T-cell (primary cell): ENCODE measurements at regions not wholly inside any gene's neighbourhood (a gene's known extent, or its start where the extent isn't known, plus 50 kb on each side); places are given as distances from the start of the nearest gene placed in this dataset.

ENCODE experiments used
- ATAC-seq, 4 experiments: fragments of 200-7000 bp in 3 of 4; fragments of 150-1000 bp in 1 of 4; cut with Tn5 transposase; replicated peaks in 1 of 4; 1 replicate in 3 of 4; 2 replicates in 1 of 4; pipeline ENCODE4 v1.10.0; 2021; ENCODE audit warnings: moderate library complexity in 3 of 4, mild to moderate bottlenecking in 2 of 4, moderate number of reproducible peaks in 1 of 4
- CTCF ChIA-PET, 2 donors: fragments of 300-600 bp; sonication (Branson Sonifier 250); formaldehyde crosslinking; loops; one replicate each; lab custom pipeline; 2022; ENCODE audit warnings: antibody characterized with exemption in 2 of 2; lab: Charles Lee
- POLR2A ChIA-PET, 2 donors: fragments of 300-600 bp; sonication (Branson Sonifier 250); formaldehyde crosslinking; loops; one replicate each; lab custom pipeline; 2022; ENCODE audit warnings: antibody characterized with exemption in 2 of 2; lab: Charles Lee
- DNase-seq, 35 experiments: peaks; one replicate each; pipeline versions ENCODE4 v3.0.0 to v3.0.0-alpha.2; 2013 to 2023
- H3K27ac ChIP-seq: one replicate; pipeline ENCODE4 v1.5.1; 2013; ENCODE audit warnings: low read length
- H3K27me3 ChIP-seq, 2 experiments: replicated peaks in 1 of 2; 1 replicate in 1 of 2; 2 replicates in 1 of 2; pipeline versions ENCODE4 v1.6.1 to v1.7.0; 2013; ENCODE audit warnings: low read length in 1 of 2, mixed read lengths in 1 of 2; ENCODE audit not compliant: control insufficient read depth in 2 of 2, insufficient read depth in 2 of 2; ENCODE audit errors: extremely low read depth in 1 of 2
- H3K36me3 ChIP-seq, 2 donors: 1 replicate in 1 of 2; 2 replicates in 1 of 2; pipeline versions ENCODE4 v1.6.1 to v1.7.0; 2013; ENCODE audit warnings: low read length in 1 of 2; ENCODE audit not compliant: control insufficient read depth in 2 of 2, insufficient read depth in 1 of 2; ENCODE audit errors: extremely low read depth in 1 of 2
- H3K4me1 ChIP-seq, 2 experiments: 1 replicate in 1 of 2; 2 replicates in 1 of 2; pipeline versions ENCODE4 v1.6.1 to v1.7.0; 2013; ENCODE audit warnings: low read length in 2 of 2, mixed read lengths in 1 of 2; ENCODE audit not compliant: insufficient read depth in 2 of 2, control insufficient read depth in 1 of 2; ENCODE audit errors: extremely low read depth in 1 of 2
- H3K4me3 ChIP-seq, 2 donors: 1 replicate in 1 of 2; 2 replicates in 1 of 2; pipeline versions ENCODE4 v1.5.1 to v1.7.0; 2013; ENCODE audit warnings: mild to moderate bottlenecking in 2 of 2, low read length in 1 of 2, moderate library complexity in 1 of 2; ENCODE audit not compliant: control insufficient read depth in 1 of 2; ENCODE audit errors: extremely low read depth in 1 of 2
- H3K9me3 ChIP-seq: 2 replicates; pipeline ENCODE4 v1.7.0; 2013
- H3K27ac Mint-ChIP-seq, 2 donors: one replicate each; pipeline ENCODE4 v1.8.0; 2020 to 2021; ENCODE audit warnings: mild to moderate bottlenecking in 2 of 2, mixed read lengths in 2 of 2
- H3K27me3 Mint-ChIP-seq, 2 donors: one replicate each; pipeline ENCODE4 v1.8.0; 2021 to 2022; ENCODE audit warnings: mixed read lengths in 2 of 2
- H3K36me3 Mint-ChIP-seq: one replicate; pipeline ENCODE4 v1.8.0; 2021; ENCODE audit warnings: mixed read lengths
- H3K4me1 Mint-ChIP-seq, 3 donors: one replicate each; pipeline ENCODE4 v1.8.0; 2020 to 2022; ENCODE audit warnings: mixed read lengths in 3 of 3, mild to moderate bottlenecking in 1 of 3
- H3K4me3 Mint-ChIP-seq, 3 donors: one replicate each; pipeline ENCODE4 v1.8.0; 2020 to 2022; ENCODE audit warnings: mild to moderate bottlenecking in 3 of 3, mixed read lengths in 3 of 3, moderate library complexity in 3 of 3
- H3K9me3 Mint-ChIP-seq, 3 donors: one replicate each; pipeline ENCODE4 v1.8.0; 2020 to 2022; ENCODE audit warnings: mixed read lengths in 3 of 3
- WGBS: methylation state at CpG from one replicate; pipeline ENCODE4 v1.1.5; 2013; ENCODE audit warnings: missing lambda C conversion rate; ENCODE audit not compliant: insufficient coverage; 5-methylcytosine and 5-hydroxymethylcytosine counted together

DNA sequence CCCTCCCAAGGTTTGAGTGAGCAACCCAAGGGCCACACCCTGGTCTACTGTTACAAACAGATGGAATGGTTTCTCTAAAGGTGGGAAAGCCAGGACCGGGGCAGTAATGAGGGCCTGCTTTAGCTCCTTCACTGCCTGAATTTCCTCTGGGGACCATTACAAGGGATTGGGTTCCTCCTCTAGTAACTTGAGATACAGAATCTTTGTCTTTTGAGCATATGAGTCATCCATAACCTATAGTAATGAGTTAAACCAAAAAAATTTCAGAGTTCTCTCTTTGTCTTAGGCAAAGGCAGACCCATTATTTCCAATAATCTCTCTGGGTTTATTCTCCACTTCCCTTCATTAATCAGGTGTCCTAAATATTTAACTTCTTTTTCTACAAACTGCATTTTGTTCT is 618.8 kb downstream of the HINT1 start:
- DNase-seq (no peak), ATAC-seq (no peak)
- WGBS: no CpG with 5 or more reads among the region's 1 CpG
- Mint-ChIP-seq H3K9me3 (peaks cover 0 to 12% (median 9%) of the 10 kb centered on the region in 3 donors), H3K4me1 (no peaks in the 10 kb centered on the region), H3K27me3 (peaks cover 0 to 7% of the 10 kb centered on the region in 2 donors), H3K27ac (no peak overlapping the region), H3K4me3 (no peak overlapping the region), H3K36me3 (no peaks in the 10 kb centered on the region)
- ChIA-PET CTCF (no interaction called here), POLR2A (no interaction called here)
- Histone ChIP-seq H3K9me3 (peaks cover 2% of the 10 kb centered on the region), H3K4me3 (no peak overlapping the region), H3K36me3 (no peaks in the 10 kb centered on the region), H3K4me1 (no peaks in the 10 kb centered on the region), H3K27me3 (no peaks in the 10 kb centered on the region), H3K27ac (no peak overlapping the region)

DNA sequence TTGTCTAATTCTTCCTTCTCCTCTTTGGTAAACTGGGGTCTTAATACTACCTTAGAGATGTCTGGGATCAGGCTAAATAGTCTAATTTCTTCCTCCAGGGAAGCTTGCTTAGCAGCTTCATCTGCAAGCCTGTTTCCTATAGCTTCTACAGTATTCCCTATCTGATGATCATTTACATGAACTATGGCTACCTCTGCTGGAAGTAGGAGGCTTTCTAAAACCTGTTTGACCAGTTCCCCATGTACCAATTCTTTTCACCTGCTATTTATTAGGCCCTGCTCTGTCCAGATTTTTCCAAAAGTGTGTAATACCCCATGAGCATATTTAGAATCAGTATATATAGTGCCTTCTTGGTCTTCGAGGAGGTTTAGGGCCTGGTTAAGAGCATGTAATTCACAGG is 619.8 kb downstream of the HINT1 start:
- ATAC-seq (no peak), DNase-seq (no peak)
- H3K4me1 ChIP-seq: no peaks in the 10 kb centered on the region
- no peaks in the 10 kb centered on the region for H3K36me3 Mint-ChIP-seq
- H3K9me3 ChIP-seq: peaks cover 2% of the 10 kb centered on the region
- peaks cover 0 to 7% of the 10 kb centered on the region in 2 donors for H3K27me3 Mint-ChIP-seq
- no peaks in the 10 kb centered on the region for H3K36me3 ChIP-seq
- ChIA-PET POLR2A (no interaction called here), CTCF (no interaction called here)
- H3K9me3 Mint-ChIP-seq: peaks cover 0 to 12% (median 9%) of the 10 kb centered on the region in 3 donors
- no peak overlapping the region for H3K27ac ChIP-seq
- H3K4me3 Mint-ChIP-seq: no peak overlapping the region
- no peaks in the 10 kb centered on the region for H3K4me1 Mint-ChIP-seq
- H3K27me3 ChIP-seq: no peaks in the 10 kb centered on the region
- H3K4me3 ChIP-seq: no peak overlapping the region
- no CpG with 5 or more reads among the region's 1 CpG for WGBS
- H3K27ac Mint-ChIP-seq: no peak overlapping the region

DNA sequence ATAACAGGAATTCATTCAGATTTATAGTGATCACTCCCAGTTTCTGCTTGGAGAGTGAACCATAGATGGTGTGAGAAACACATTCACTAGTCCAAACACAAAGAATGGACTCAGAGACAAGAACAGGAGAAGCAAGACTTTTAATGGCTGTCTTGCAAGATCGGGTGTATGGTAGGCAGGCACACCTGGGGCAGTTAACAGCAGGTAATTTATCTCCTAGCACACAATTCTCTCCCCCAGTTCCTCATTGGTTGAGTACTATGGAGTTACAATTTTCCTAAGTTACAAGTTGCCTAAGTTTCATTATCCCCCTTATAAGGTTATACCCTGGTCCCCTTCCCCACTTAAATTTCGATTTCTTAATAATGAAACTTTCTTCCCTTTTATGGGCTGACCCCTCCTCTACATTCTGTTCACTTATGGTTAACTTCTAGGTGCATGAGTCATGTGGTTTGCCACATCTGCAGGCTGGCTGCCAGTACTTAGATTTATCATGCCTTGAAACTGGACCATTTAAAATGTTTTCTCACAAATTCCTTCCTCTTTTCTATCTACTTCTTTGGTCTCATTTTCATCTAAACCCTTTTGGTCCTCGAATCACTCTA is 623.3 kb downstream of the HINT1 start:
- Mint-ChIP-seq H3K27me3 (peaks cover 0 to 4% of the 10 kb centered on the region in 2 donors), H3K27ac (no peak overlapping the region), H3K36me3 (no peaks in the 10 kb centered on the region), H3K4me1 (no peaks in the 10 kb centered on the region), H3K9me3 (peaks cover 0 to 12% (median 8%) of the 10 kb centered on the region in 3 donors), H3K4me3 (no peak overlapping the region)
- DNase-seq: no peak
- ChIA-PET POLR2A (no interaction called here), CTCF (no interaction called here)
- Histone ChIP-seq H3K4me3 (no peak overlapping the region), H3K36me3 (no peaks in the 10 kb centered on the region), H3K9me3 (peaks cover 2% of the 10 kb centered on the region), H3K4me1 (no peaks in the 10 kb centered on the region), H3K27me3 (no peaks in the 10 kb centered on the region), H3K27ac (no peak overlapping the region)
- ATAC-seq: no peak
- no CpG with 5 or more reads among the region's 3 CpGs for WGBS

DNA sequence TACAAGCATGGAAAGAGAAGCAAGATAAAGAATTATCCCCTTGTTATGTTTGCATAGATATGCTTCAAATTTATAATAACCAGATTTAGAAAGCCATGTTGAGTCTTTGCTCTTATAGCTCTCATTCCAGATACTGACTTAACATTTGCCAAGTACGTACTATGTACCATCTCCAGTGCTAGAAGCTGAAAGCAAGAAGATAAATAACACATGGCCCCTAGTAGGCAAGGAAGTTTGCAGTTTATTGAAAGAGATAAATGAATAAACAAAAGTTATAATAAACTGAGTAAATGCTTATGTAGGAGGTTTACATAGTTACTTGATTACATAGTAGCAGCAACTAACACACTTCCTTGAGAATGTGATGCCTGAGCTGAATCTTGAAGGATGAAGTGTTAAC is 628.4 kb downstream of the HINT1 start:
- Histone ChIP-seq H3K36me3 (no peaks in the 10 kb centered on the region), H3K27ac (no peak overlapping the region), H3K4me1 (no peaks in the 10 kb centered on the region), H3K9me3 (no peaks in the 10 kb centered on the region), H3K27me3 (no peaks in the 10 kb centered on the region), H3K4me3 (no peak overlapping the region)
- no peak overlapping the region for H3K27ac Mint-ChIP-seq
- H3K4me1 Mint-ChIP-seq: no peaks in the 10 kb centered on the region
- ATAC-seq: no peak
- no CpG with 5 or more reads among the region's 1 CpG for WGBS
- ChIA-PET POLR2A (no interaction called here), CTCF (no interaction called here)
- no peak for DNase-seq
- no peaks in the 10 kb centered on the region for H3K36me3 Mint-ChIP-seq
- no peak overlapping the region for H3K4me3 Mint-ChIP-seq
- H3K9me3 Mint-ChIP-seq: peaks cover 0 to 3% (median 0%) of the 10 kb centered on the region in 3 donors
- peaks cover 0 to 4% of the 10 kb centered on the region in 2 donors for H3K27me3 Mint-ChIP-seq

DNA sequence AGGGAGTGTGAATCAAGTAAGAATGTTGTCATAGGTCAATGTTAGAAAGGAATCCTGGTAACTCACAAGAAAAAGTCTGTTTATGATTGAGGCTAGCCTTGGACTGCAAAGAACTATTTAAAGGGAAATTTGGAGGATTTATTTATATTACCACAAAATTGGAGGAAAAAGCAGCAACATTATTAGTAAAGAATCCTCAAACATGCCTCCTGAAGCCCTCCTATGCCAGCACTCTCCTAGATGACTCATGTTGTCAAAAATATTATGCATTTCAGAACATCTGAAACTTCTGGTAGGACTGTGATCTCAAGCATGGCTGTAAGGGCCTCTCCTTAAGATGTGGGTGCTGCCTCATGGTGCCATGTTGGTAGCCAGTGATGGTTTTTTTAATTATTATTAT is 628.5 kb downstream of the CHSY3 start:
- no peak overlapping the region for H3K4me3 ChIP-seq
- Mint-ChIP-seq H3K27ac (no peak overlapping the region), H3K27me3 (peaks cover 0 to 4% of the 10 kb centered on the region in 2 donors), H3K9me3 (peaks cover 0 to 3% (median 0%) of the 10 kb centered on the region in 3 donors), H3K36me3 (no peaks in the 10 kb centered on the region), H3K4me3 (no peak overlapping the region), H3K4me1 (no peaks in the 10 kb centered on the region)
- POLR2A ChIA-PET: no interaction called here
- CTCF ChIA-PET: no interaction called here
- no peak for DNase-seq
- no peaks in the 10 kb centered on the region for H3K36me3 ChIP-seq
- H3K9me3 ChIP-seq: no peaks in the 10 kb centered on the region
- no peak for ATAC-seq
- no peak overlapping the region for H3K27ac ChIP-seq
- no peaks in the 10 kb centered on the region for H3K4me1 ChIP-seq
- H3K27me3 ChIP-seq: no peaks in the 10 kb centered on the region

DNA sequence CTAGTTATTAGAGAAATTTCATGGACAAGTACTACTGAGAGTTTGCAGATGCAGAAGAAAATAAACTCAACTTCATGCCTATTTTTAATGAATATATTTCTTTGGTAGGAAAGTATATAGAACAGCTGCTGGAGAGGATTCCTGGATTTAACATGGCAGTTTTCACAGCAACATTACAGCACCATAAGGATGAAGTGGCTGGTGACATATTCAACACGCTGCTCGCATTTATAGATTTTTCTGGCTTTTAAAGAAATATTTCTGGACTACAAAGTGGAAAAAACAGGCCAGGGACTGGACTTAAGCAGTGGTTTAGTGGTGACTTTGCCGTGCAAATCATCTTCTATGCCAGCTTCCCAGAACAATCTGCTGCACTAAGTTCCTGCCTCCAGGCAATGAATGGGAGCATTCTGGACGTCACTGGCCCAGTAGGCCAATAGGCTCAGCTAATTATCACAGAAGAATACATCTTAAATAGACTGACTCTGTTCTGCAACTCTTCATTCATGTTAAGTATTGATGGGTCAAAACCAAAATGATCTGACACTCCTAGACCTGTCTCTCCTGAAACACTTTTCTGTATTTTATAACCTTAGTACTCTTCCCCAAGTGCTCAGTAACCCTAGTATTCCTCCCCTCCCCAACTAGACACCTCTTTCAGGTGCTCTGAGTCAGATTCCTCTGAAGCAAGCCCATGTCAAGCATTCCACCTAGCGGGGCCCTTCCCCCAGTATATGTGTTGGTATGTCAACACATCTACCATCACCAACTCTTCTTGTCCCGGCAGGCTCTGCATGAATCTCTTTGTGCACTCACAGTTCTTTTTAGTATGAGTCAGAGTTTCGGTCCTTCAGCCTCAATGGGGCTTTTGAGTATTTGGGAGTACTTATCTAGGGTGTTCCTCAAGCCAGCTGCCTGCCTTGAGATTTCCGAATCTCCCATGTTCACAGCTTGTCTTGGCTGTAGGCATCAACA is 625.5 kb downstream of the CHSY3 start:
- no peaks in the 10 kb centered on the region for H3K36me3 Mint-ChIP-seq
- no peaks in the 10 kb centered on the region for H3K4me1 Mint-ChIP-seq
- no peaks in the 10 kb centered on the region for H3K27me3 ChIP-seq
- ATAC-seq (no peak), DNase-seq (no peak)
- CTCF ChIA-PET: no interaction called here
- POLR2A ChIA-PET: no interaction called here
- WGBS: 87% methylated on average over 4 of the region's 8 CpGs
- no peaks in the 10 kb centered on the region for H3K27me3 Mint-ChIP-seq
- H3K27ac Mint-ChIP-seq: no peak overlapping the region
- no peaks in the 10 kb centered on the region for H3K36me3 ChIP-seq
- no peak overlapping the region for H3K4me3 ChIP-seq
- no peak overlapping the region for H3K27ac ChIP-seq
- H3K4me3 Mint-ChIP-seq: no peak overlapping the region
- no peaks in the 10 kb centered on the region for H3K9me3 ChIP-seq
- H3K9me3 Mint-ChIP-seq: peaks cover 0 to 1% (median 0%) of the 10 kb centered on the region in 3 donors
- no peaks in the 10 kb centered on the region for H3K4me1 ChIP-seq
